Vagina (tissue), 2 donors: ENCODE measurements at regions not wholly inside any gene's neighbourhood (a gene's known extent, or its start where the extent isn't known, plus 50 kb on each side); places are given as distances from the start of the nearest gene placed in this dataset.

Experiments used
- CTCF ChIP-seq, 3 experiments: fragments of 450-650 bp in 2 of 3; fragments of 200-600 bp in 1 of 3; sonication (generic) in 1 of 3; IDR thresholded peaks; one replicate each; pipeline ENCODE4 v1.5.1; 2017 to 2019; ENCODE audit warnings: antibody characterized with exemption in 3 of 3, mild to moderate bottlenecking in 2 of 3, moderate library complexity in 2 of 3
- POLR2A ChIP-seq, 2 donors: fragments of 450-650 bp; IDR thresholded peaks; one replicate each; pipeline ENCODE4 v1.6.1; 2017; ENCODE audit warnings: antibody characterized with exemption in 2 of 2, mild to moderate bottlenecking in 2 of 2, moderate library complexity in 2 of 2
- POLR2AphosphoS5 ChIP-seq, 2 donors: sonication (generic); formaldehyde crosslinking; IDR thresholded peaks; one replicate each; pipeline ENCODE4 v1.9.0; 2017; ENCODE audit warnings: antibody characterized with exemption in 2 of 2, mild to moderate bottlenecking in 2 of 2, low read depth in 1 of 2; ENCODE audit not compliant: insufficient read depth in 1 of 2

GRCh38 chr6:97669191-97670031 lies 386.4 kb upstream of the MMS22L start:
- TF ChIP-seq POLR2AphosphoS5 (IDR thresholded peaks at IDR 0.05; ENCODE audit: insufficient read depth in 1 of 2, low read depth in 1 of 2) = no peak
- TF ChIP-seq POLR2A (IDR thresholded peaks at IDR 0.05) = no peak
- TF ChIP-seq CTCF (IDR thresholded peaks at IDR 0.05) = no peak
